HG03342 (cell line): ENCODE measurements at regions not wholly inside any gene's neighbourhood (a gene's known extent, or its start where the extent isn't known, plus 50 kb on each side); places are given as distances from the start of the nearest gene placed in this dataset.
"Not testable (repeated sequence)": the region's sequence is repeated elsewhere in the genome, so short reads cannot be mapped to it uniquely, and the experiment has no call there.

Source experiments
- ATAC-seq: cut with Tn5 transposase; IDR thresholded peaks from one replicate; pipeline ENCODE4 v1.9.1; 2021; ENCODE audit warnings: mild to moderate bottlenecking, moderate library complexity; ENCODE audit not compliant: unreplicated experiment

- no peak for ATAC-seq
Observed at GRCh38 chr14:82872494-82872893, 1338.8 kb upstream of the SEL1L start.

DNA sequence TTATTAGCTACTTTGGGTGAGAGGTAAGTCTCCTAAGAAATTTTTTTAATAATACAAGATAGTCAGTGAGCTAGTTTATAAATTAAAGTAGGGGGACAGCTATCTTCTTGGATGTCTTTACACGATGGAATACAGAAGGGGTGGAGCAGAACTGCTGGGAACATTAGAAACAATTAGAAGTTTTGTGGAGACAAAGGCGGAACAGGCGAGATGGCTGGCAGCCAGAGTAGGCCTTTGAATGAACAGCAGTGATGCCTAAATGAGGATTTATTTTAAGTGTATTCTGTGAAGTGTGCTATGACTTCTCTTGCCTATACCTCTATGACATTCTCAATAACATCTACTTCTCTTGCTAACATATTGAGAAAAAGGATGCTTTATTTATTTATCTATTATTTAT lies 1345.3 kb upstream of the SEL1L start:
- ATAC-seq = no peak

DNA sequence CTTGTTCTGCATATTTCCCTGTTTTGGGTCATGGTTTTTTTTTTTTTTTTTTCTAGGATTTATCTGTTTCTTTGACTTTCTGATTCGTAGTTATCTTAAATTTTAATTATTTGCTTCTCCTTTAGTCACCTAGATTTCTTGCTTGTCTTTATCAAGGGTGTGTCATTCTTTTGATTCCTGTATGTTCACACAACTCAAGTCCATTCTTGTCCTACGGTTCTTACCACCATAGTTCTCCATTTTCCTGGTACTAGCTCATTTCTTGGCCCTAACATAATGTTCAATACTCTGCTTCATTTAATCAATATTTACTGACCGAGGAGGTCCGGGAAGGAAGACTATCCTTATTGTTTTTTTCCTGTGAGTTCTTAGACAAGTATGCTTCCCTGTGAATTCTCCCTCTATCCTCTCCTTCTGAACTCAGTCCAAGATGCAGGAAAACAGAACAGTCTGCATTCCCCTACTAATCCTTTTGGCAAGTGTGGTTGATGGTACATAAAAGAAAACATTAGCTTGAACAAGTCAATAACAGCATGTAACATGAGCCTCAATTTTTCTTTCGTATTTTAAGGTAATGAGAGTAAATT lies 1346.4 kb upstream of the SEL1L start:
- ATAC-seq = no peak

GRCh38 chr14:82886670-82887069 lies 1353.0 kb upstream of the SEL1L start:
- ATAC-seq = no peak

- ATAC-seq = no peak
Observed at GRCh38 chr14:82889701-82890100, 1356.0 kb upstream of the SEL1L start.

DNA sequence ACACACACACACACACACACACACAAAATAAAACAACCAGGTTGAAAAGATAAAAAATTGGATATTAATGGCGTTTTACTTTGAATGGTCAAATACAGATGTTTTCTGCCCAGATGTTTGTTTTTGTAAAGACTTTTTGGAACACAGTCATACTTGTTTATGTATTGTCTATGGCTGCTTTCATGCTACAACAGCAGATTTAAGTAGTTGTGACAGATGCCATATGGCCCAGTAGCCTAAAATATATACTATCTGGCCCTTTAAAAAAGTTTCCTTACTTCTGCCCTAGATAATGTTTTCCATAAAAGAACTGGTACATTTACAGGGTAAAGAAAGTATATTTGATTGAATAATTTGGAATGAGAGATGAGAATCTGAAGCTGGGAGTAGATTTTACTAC lies 1362.8 kb upstream of the SEL1L start:
- ATAC-seq = no peak

GRCh38 chr14:82897469-82898308 lies 1364.0 kb upstream of the SEL1L start:
- ATAC-seq = no peak

- no peak for ATAC-seq
Observed at GRCh38 chr14:82905762-82906161, 1372.1 kb upstream of the SEL1L start.

DNA sequence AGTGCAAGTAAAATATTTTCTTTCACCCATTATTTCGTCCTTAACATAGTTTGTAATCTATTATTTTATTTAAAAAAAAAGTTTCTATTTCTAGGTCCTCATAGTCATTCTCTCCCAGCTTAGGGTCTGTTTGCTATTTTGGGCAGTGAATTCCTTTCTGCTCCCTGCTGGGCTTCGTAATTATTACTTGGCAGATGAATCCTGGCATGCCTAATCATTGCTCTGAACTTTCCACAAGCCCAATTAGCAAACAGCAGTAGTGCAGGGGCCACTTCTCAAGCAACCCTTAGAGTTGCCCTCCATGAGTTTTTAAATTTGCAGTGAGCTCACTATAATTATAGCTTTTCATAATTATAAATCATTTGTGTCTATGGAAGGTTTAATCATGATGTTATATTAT lies 1378.3 kb upstream of the SEL1L start:
- no peak for ATAC-seq

DNA sequence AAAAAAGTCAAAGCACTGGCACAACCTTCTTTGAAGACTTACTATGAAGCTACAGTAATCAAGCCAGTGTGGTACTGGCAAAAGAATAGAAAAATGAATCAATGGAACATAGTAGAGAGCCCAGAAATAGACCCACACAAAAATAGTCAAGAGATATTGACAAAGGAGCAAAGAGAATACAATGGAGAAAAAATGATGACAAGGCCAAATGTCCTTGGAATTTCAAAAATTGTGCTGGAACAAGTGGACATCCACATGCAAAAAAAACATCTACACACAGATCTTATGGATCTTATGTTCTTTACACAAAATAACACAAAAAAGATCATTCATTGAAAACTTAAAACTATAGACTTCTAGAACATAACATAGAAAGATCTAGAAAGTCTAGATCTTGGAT lies 1379.7 kb upstream of the SEL1L start:
- ATAC-seq = no peak

DNA sequence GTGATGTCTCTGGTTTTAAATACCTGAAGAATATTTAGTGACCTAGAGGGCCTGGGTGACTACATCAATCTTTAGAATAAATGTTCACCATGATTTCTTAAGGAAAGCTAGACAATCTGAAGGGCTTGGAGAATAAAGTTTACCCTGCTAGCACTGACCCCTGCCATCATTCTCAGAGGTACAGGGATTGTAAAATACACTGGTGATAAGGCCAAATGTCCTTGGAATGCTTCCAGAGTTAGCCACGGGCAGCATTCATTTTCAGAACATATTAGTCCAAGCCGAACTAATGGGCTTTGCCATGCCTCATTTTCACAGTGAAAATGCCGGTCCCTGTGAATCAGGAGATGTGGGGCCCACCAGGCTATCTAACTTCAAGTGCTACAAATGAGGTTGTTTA lies 1381.7 kb upstream of the SEL1L start:
- no peak for ATAC-seq

DNA sequence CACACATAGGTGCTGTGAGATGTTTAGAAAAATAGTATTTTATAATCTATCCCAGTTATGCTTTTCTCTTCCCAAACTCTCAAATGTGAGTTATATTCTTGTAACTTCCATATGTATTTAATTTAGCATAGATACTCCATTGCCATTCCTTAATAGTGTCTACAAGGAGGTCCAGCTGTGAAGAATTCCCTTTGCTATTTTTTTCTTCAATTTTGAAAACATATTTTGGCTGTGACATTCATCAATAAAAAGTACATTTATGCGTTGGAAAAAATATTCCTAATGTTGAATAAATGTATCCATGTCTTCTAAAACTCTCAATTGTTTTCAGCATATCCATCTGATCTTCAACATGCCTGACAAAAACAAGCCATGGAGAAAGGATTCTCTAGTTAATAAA lies 1402.0 kb upstream of the SEL1L start:
- no peak for ATAC-seq

- ATAC-seq = no peak
Observed at GRCh38 chr14:82951171-82951570, 1417.5 kb upstream of the SEL1L start.

GRCh38 chr14:82963756-82964155 lies 1430.1 kb upstream of the SEL1L start:
- ATAC-seq = no peak

DNA sequence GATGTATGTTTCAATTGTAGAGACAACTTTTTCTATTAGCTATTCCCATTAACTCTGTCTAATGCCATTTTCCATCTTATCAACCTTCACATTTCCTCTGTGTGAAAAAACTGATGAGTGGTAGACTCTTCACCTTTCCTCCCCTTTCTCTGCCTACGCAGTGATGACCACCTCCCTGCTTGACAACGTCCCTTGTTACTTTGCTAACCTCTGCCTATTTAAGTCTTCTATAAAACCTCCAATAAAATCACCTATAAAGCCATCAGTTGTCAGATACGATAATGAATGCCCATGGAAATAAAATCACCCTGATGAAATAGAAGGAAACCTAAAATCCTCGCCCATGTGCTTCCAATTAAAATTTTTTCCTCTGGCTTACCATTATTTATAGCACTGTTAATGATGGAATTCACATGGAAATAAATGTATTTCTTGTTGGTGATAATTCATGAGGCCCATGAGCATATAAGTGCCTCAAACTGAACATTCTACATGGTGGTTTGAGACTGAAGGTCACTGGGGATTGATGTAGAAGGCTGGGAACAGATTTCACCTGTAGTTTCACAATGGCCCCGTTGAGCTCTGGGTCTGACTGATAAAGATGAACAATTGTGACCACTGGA lies 1454.0 kb upstream of the SEL1L start:
- ATAC-seq = no peak

DNA sequence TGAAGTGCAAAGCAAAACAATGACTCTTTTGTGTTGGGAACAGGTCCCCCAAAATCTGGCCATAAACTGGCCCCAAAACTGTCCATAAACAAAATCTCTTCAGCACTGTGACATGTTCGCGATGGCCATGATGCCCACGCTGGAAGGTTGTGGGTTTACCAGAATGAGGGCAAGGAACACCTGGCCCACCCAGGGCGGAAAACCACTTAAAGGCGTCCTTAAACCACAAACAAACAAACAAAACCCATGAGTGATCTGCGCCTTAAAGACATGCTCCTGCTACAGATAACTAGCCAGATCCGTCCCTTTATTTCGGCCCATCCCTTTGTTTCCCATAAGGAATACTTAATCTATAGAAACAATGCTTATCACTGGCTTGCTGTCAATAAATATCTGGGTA lies 1460.9 kb upstream of the SEL1L start:
- ATAC-seq = not testable (repeated sequence)

- ATAC-seq = no peak
Observed at GRCh38 chr14:82999802-83000201, 1466.1 kb upstream of the SEL1L start.

- ATAC-seq = no peak
Observed at GRCh38 chr14:83004456-83005006, 1470.9 kb upstream of the SEL1L start.

- no peak for ATAC-seq
Observed at GRCh38 chr14:83006121-83006670, 1472.5 kb upstream of the SEL1L start.

GRCh38 chr14:83007052-83007451 lies 1473.4 kb upstream of the SEL1L start:
- not testable (repeated sequence) for ATAC-seq

GRCh38 chr14:83007641-83008225 lies 1474.1 kb upstream of the SEL1L start:
- ATAC-seq = no peak
